Nephron progenitor cell (in vitro differentiated cells): ENCODE measurements at regions not wholly inside any gene's neighbourhood (a gene's known extent, or its start where the extent isn't known, plus 50 kb on each side); places are given as distances from the start of the nearest gene placed in this dataset.
A peak's percentile ranks its signal among the peaks of the same experiment; 100 is the strongest.
"Not testable (repeated sequence)": the region's sequence is repeated elsewhere in the genome, so short reads cannot be mapped to it uniquely, and the experiment has no call there.

Experiments
- DNase-seq: peaks from one replicate; pipeline ENCODE4 v3.0.0; 2021
- H3K27ac Mint-ChIP-seq: 2 replicates; pipeline ENCODE4 v1.8.0; 2021; ENCODE audit warnings: mild to moderate bottlenecking, moderate library complexity, mixed read lengths
- H3K27me3 Mint-ChIP-seq: 2 replicates; pipeline ENCODE4 v1.8.0; 2021; ENCODE audit warnings: mild to moderate bottlenecking, low read depth, mixed read lengths; ENCODE audit not compliant: poor library complexity
- H3K36me3 Mint-ChIP-seq: 2 replicates; pipeline ENCODE4 v1.8.0; 2021; ENCODE audit warnings: low read depth, mixed read lengths
- H3K4me1 Mint-ChIP-seq: 2 replicates; pipeline ENCODE4 v1.8.0; 2021; ENCODE audit warnings: mixed read lengths
- H3K4me3 Mint-ChIP-seq: 2 replicates; pipeline ENCODE4 v1.8.0; 2021; ENCODE audit warnings: mild to moderate bottlenecking, moderate library complexity, mixed read lengths
- H3K9me3 Mint-ChIP-seq: 2 replicates; pipeline ENCODE4 v1.8.0; 2021; ENCODE audit warnings: mild to moderate bottlenecking, moderate library complexity, mixed read lengths
- TF ChIP-seq, protein P1 (sequence below): fragments of 200-600 bp; sonication (generic); IDR thresholded peaks from 2 replicates; pipeline ENCODE4 v1.5.0; 2021; ENCODE audit warnings: antibody characterized with exemption

GRCh38 chr12:75660107-75660530, 148.7 kb upstream of the KRR1 start:
- H3K36me3 Mint-ChIP-seq = no peaks in the 10 kb centered on the region
- no peak for DNase-seq
- TF ChIP-seq, protein P1, sequence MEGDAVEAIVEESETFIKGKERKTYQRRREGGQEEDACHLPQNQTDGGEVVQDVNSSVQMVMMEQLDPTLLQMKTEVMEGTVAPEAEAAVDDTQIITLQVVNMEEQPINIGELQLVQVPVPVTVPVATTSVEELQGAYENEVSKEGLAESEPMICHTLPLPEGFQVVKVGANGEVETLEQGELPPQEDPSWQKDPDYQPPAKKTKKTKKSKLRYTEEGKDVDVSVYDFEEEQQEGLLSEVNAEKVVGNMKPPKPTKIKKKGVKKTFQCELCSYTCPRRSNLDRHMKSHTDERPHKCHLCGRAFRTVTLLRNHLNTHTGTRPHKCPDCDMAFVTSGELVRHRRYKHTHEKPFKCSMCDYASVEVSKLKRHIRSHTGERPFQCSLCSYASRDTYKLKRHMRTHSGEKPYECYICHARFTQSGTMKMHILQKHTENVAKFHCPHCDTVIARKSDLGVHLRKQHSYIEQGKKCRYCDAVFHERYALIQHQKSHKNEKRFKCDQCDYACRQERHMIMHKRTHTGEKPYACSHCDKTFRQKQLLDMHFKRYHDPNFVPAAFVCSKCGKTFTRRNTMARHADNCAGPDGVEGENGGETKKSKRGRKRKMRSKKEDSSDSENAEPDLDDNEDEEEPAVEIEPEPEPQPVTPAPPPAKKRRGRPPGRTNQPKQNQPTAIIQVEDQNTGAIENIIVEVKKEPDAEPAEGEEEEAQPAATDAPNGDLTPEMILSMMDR = no peak
- peaks cover 8% of the 10 kb centered on the region for H3K4me1 Mint-ChIP-seq
- H3K4me3 Mint-ChIP-seq = no peak overlapping the region
- no peak overlapping the region for H3K27ac Mint-ChIP-seq
- no peaks in the 10 kb centered on the region for H3K9me3 Mint-ChIP-seq
- H3K27me3 Mint-ChIP-seq = no peaks in the 10 kb centered on the region

- TF ChIP-seq, protein P1 = no peak
- Mint-ChIP-seq H3K36me3 (no peaks in the 10 kb centered on the region), H3K4me1 (peaks cover 8% of the 10 kb centered on the region), H3K27ac (peak overlapping the region; percentile 17), H3K4me3 (no peak overlapping the region), H3K27me3 (no peaks in the 10 kb centered on the region), H3K9me3 (no peaks in the 10 kb centered on the region)
- no peak for DNase-seq
Measured at GRCh38 chr12:75658901-75659823, 147.8 kb upstream of the KRR1 start.

DNA sequence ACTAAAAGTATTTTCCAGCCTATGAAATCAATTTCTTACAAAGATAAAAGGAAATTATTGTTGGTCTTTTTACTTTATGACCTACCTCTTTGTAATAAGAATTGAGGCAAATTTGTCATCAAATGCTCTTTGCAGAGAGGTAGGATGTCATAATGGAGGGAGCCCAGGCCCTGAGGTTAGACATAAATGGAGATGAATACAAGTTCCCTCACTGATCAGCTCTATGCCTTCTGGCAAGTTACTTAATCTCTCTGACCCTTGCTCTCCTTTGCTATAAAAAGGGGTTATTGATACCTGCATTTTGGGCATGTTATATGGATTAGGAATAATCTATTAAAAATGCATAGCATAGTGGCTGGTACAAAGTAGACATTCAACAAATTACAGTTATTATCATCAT, 146.9 kb upstream of the KRR1 start:
- no peaks in the 10 kb centered on the region for H3K27me3 Mint-ChIP-seq
- TF ChIP-seq, protein P1 = no peak
- no peak overlapping the region for H3K27ac Mint-ChIP-seq
- no peak overlapping the region for H3K4me3 Mint-ChIP-seq
- H3K9me3 Mint-ChIP-seq = peaks cover 5% of the 10 kb centered on the region
- peaks cover 6% of the 10 kb centered on the region for H3K36me3 Mint-ChIP-seq
- peaks cover 13% of the 10 kb centered on the region for H3K4me1 Mint-ChIP-seq
- DNase-seq = no peak

- no peak overlapping the region for H3K4me3 Mint-ChIP-seq
- H3K27me3 Mint-ChIP-seq = no peaks in the 10 kb centered on the region
- H3K9me3 Mint-ChIP-seq = peaks cover 6% of the 10 kb centered on the region
- H3K4me1 Mint-ChIP-seq = peaks cover 13% of the 10 kb centered on the region
- peaks cover 6% of the 10 kb centered on the region for H3K36me3 Mint-ChIP-seq
- no peak overlapping the region for H3K27ac Mint-ChIP-seq
- TF ChIP-seq, protein P1 = no peak
- DNase-seq = no peak
Measured at GRCh38 chr12:75657831-75658230, 146.4 kb upstream of the KRR1 start.

GRCh38 chr12:75657354-75657753, 145.9 kb upstream of the KRR1 start:
- not testable (repeated sequence) for H3K27me3 Mint-ChIP-seq, H3K27ac Mint-ChIP-seq, H3K9me3 Mint-ChIP-seq, DNase-seq, H3K4me3 Mint-ChIP-seq, H3K36me3 Mint-ChIP-seq
- H3K4me1 Mint-ChIP-seq = peaks cover 13% of the 10 kb centered on the region

- H3K27me3 Mint-ChIP-seq = no peaks in the 10 kb centered on the region
- peaks cover 13% of the 10 kb centered on the region for H3K4me1 Mint-ChIP-seq
- DNase-seq = no peak
- peaks cover 6% of the 10 kb centered on the region for H3K36me3 Mint-ChIP-seq
- no peak overlapping the region for H3K27ac Mint-ChIP-seq
- peaks cover 6% of the 10 kb centered on the region for H3K9me3 Mint-ChIP-seq
- TF ChIP-seq, protein P1 = no peak
- H3K4me3 Mint-ChIP-seq = no peak overlapping the region
Measured at GRCh38 chr12:75656648-75657047, 145.2 kb upstream of the KRR1 start.
